ENCODE measurements at regions not wholly inside any gene's neighbourhood (a gene's known extent, or its start where the extent isn't known, plus 50 kb on each side); places are given as distances from the start of the nearest gene placed in this dataset.

- TF ChIP-seq CTCF (IDR thresholded peaks at IDR 0.05) (no peak), POLR2A (IDR thresholded peaks at IDR 0.05) (no peak)
Observed at GRCh38 chr1:38786040-38786436, 73.5 kb downstream of the RRAGC start.
